Heart left ventricle (tissue), 16 donors: ENCODE measurements at regions not wholly inside any gene's neighbourhood (a gene's known extent, or its start where the extent isn't known, plus 50 kb on each side); places are given as distances from the start of the nearest gene placed in this dataset.

Experiments used
- ATAC-seq, 4 donors: fragments of 200-7000 bp; cut with Tn5 transposase; one replicate each; pipeline ENCODE4 v1.9.1; 2020 to 2022; ENCODE audit warnings: moderate library complexity in 4 of 4, mild to moderate bottlenecking in 3 of 4, moderate number of reproducible peaks in 1 of 4
- DNase-seq, 5 donors: peaks; one replicate each; pipeline ENCODE4 v3.0.0-alpha.2; 2020
- H3K27ac ChIP-seq, 12 donors: fragments of 200-600 bp; sonication (generic) in 4 of 12; one replicate each; pipeline versions ENCODE4 v1.5.0 to v1.8.0; 2016 to 2022; ENCODE audit warnings: mild to moderate bottlenecking in 2 of 12
- H3K27me3 ChIP-seq, 9 donors: fragments of 200-600 bp; sonication (generic) in 2 of 9; one replicate each; pipeline versions ENCODE4 v1.5.1 to v1.8.0; 2016 to 2022; ENCODE audit warnings: mild to moderate bottlenecking in 3 of 9
- H3K36me3 ChIP-seq, 9 donors: fragments of 200-600 bp; sonication (generic) in 2 of 9; one replicate each; pipeline versions ENCODE4 v1.5.0 to v1.8.0; 2018 to 2022; ENCODE audit warnings: mild to moderate bottlenecking in 2 of 9
- H3K4me1 ChIP-seq, 12 donors: fragments of 200-600 bp; sonication (generic) in 4 of 12; one replicate each; pipeline versions ENCODE4 v1.5.0 to v1.8.0; 2016 to 2022; ENCODE audit warnings: mild to moderate bottlenecking in 3 of 12
- H3K4me3 ChIP-seq, 12 donors: fragments of 200-600 bp; sonication (generic) in 4 of 12; one replicate each; pipeline versions ENCODE4 v1.5.0 to v1.8.0; 2017 to 2022; ENCODE audit warnings: mild to moderate bottlenecking in 9 of 12, moderate library complexity in 4 of 12
- H3K9me3 ChIP-seq, 12 donors: fragments of 200-600 bp; sonication (generic) in 4 of 12; one replicate each; pipeline versions ENCODE4 v1.5.0 to v1.8.0; 2016 to 2022; ENCODE audit warnings: mild to moderate bottlenecking in 1 of 12
- CTCF ChIP-seq, 12 donors: fragments of 200-600 bp; sonication (generic) in 4 of 12; IDR thresholded peaks; one replicate each; pipeline versions ENCODE4 v1.5.0 to v1.8.0; 2018 to 2022; ENCODE audit warnings: antibody characterized with exemption in 12 of 12, mild to moderate bottlenecking in 5 of 12
- POLR2A ChIP-seq, 2 donors: fragments of 450-650 bp; IDR thresholded peaks; one replicate each; pipeline ENCODE4 v1.6.1; 2017; ENCODE audit warnings: antibody characterized with exemption in 2 of 2, mild to moderate bottlenecking in 2 of 2, moderate library complexity in 2 of 2
- WGBS, 4 donors: extraction: QIAGEN DNeasy Blood & Tissue Kit in 2 of 4; methylation state at CpG; one replicate each; pipeline versions ENCODE4 v1.1.5 to v1.1.7; 2013 to 2018; 5-methylcytosine and 5-hydroxymethylcytosine counted together
- intact Hi-C, 10 donors: fragments of 100-400 bp; cut with DNase I; formaldehyde crosslinking; loops; one replicate each; pipeline versions ENCODE4 v1.11.1 to v1.14.2; 2022
- donor health status: ischemic (EF 13 %, LVEDD 7.1; RV severe dilation, severe dysfunction).
- donor health status: healthy with polysubstance abuse.
- donor health status: DM: no; HTN: yes; CAD: no.
- donor health status: DM: no; HTN: no; CAD: no.
- donor health status: ischemic (EF 25% LVEDD 6.9; RV normal size, moderate dysfunction).
- donor health status: ischemic (EF 25% LVEDD 5.7; RV mildly dilated, moderate dysfunction).
- donor health status: healthy.
- donor health status: DM: yes; HTN: yes; CAD: no.
- donor health status: ischemic (EF 35%, LVEDD 5.7; RV mildly dilated, moderate dysfunction).
- donor health status: nonischemic (EF 11% LVEDD 7.7; RV severe dilation, severe dysfunction).
- donor health status: DM: yes; HTN: yes; CAD: no.
- donor health status: PGD.
- donor health status: ischemic (EF 29% LVEDD 5.4; RV normal size, mild dysfunction).
- donor health status: nonischemic (EF 23%, LVEDD 6.1; RV moderate dilation, normal function).

DNA sequence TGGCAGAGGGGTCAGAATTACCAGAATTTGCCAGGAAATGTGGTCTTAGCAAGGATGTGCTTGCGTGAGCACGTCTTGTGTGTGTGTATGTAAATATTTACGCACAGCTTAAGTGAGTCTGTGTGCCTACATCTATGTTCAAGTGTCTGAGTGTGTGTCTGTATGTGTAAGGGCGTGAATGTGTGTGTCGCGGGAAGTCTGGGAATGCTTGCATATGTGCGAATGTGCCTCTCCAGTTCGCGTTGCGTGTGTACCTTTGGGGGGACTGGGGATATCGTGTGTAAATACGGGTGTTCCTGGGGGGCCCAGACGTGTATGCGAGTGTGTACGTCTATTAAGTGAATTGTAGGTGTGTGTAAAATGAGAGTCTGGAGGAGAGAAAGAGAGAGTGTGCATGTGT, 68.6 kb upstream of the POU3F1 start:
- no peak for DNase-seq
- Histone ChIP-seq H3K4me1 (no peaks in the 10 kb centered on the region), H3K4me3 (no peak overlapping the region), H3K9me3 (peaks cover 0 to 6% (median 0%) of the 10 kb centered on the region in 12 donors), H3K27ac (no peak overlapping the region), H3K27me3 (no peaks in the 10 kb centered on the region), H3K36me3 (no peaks in the 10 kb centered on the region)
- 94 to 95% (median 94%) methylated on average over 15 of the region's 15 CpGs for WGBS, 4 donors
- TF ChIP-seq POLR2A (IDR thresholded peaks at IDR 0.05) (no peak), CTCF (IDR thresholded peaks at IDR 0.05) (no peak)
- ATAC-seq: no peak
- intact Hi-C loops: no loop called here

DNA sequence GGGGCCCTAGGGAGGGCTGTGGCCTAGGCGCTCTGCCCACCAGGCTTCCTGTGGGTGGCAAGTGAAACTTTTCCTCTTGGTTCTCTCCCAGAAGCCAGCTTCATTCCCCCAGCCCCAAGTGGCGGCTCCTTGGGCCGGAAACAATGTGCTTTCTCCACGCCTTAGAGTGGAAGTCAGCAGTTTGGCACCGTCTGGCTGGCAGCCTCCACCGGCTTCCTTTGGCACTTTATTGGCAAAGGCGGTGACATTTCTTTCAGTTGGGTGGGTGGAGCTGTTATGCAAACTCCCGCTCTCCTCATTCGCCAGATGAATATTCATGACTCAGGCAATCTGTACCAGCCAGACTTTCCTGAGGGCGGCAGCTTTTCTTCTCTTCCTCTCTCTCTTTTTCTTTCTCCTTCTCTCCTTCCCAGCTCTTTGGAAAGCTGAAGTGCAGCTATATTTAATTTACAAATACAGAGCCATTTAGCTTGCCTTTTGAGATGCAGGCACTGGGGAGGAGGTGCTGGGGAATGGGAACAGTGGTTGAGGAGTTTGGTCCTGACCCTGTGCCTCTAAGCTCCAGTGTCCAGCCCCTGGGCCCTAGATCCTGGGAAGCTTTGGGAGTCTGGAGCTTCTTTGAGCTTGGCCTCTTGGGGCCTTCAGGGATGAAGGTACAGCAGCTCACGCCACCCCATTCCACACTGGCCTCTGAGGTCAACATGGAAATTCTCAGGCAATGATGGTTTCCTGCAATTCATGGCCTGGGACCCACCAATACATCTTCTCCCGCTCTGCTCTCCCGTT, 67.8 kb upstream of the POU3F1 start:
- Histone ChIP-seq H3K4me1 (no peaks in the 10 kb centered on the region), H3K9me3 (peaks cover 0 to 8% (median 0%) of the 10 kb centered on the region in 12 donors), H3K36me3 (no peaks in the 10 kb centered on the region), H3K27ac (no peak overlapping the region), H3K4me3 (no peak overlapping the region), H3K27me3 (peaks cover 0 to 3% (median 0%) of the 10 kb centered on the region in 9 donors)
- DNase-seq (no peak), ATAC-seq (peak in 3 of 4 donors; percentile 22 to 36 (median 28))
- intact Hi-C loops: no loop called here
- no peak for TF ChIP-seq POLR2A (IDR thresholded peaks at IDR 0.05)
- TF ChIP-seq CTCF (IDR thresholded peaks at IDR 0.05): no peak
- WGBS, 4 donors: 57 to 76% (median 67%) methylated on average over 13 of the region's 13 CpGs

DNA sequence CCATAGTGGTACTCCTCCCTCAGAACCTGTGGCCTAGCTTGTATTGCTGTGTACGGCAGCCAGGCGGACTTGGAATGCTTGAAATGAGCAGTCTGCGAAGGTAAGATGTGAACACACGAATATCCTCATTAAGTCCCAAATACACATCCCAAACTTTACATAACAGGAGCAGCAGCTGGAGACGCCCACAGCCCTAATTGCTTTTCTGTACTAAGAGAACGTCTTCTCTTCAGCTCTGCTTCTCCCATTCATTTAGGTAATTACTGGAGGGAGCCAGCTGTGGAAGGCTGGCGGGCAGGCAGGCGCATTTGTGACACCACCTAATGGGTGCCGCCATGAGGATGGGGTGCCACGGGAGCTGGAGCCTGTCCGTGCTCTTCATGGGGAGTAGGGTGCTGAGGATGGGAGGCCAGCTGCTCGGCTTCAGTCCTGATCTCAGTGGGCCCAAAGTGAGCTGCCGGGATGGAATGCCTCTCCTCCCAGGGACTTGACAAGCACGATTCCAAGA, 66.6 kb upstream of the POU3F1 start:
- H3K27ac ChIP-seq: no peak overlapping the region
- peaks cover 0 to 8% (median 0%) of the 10 kb centered on the region in 12 donors for H3K9me3 ChIP-seq
- WGBS, 4 donors: 82 to 90% (median 87%) methylated on average over 14 of the region's 14 CpGs
- peaks cover 0 to 3% (median 0%) of the 10 kb centered on the region in 9 donors for H3K27me3 ChIP-seq
- no peaks in the 10 kb centered on the region for H3K4me1 ChIP-seq
- intact Hi-C loops: no loop called here
- ATAC-seq (no peak), DNase-seq (no peak)
- H3K4me3 ChIP-seq: no peak overlapping the region
- no peak for TF ChIP-seq CTCF (IDR thresholded peaks at IDR 0.05)
- no peak for TF ChIP-seq POLR2A (IDR thresholded peaks at IDR 0.05)
- H3K36me3 ChIP-seq: no peaks in the 10 kb centered on the region

GRCh38 chr1:38111589-38111988, 65.0 kb upstream of the POU3F1 start:
- H3K27me3 ChIP-seq: peaks cover 0 to 4% (median 0%) of the 10 kb centered on the region in 9 donors
- 76 to 86% (median 82%) methylated on average over 8 of the region's 8 CpGs for WGBS, 4 donors
- TF ChIP-seq CTCF (IDR thresholded peaks at IDR 0.05) (no peak), POLR2A (IDR thresholded peaks at IDR 0.05) (no peak)
- DNase-seq: no peak
- peaks cover 0 to 8% (median 0%) of the 10 kb centered on the region in 12 donors for H3K9me3 ChIP-seq
- no peaks in the 10 kb centered on the region for H3K36me3 ChIP-seq
- H3K4me1 ChIP-seq: no peaks in the 10 kb centered on the region
- intact Hi-C loops: no loop called here
- no peak for ATAC-seq
- H3K27ac ChIP-seq: no peak overlapping the region
- no peak overlapping the region for H3K4me3 ChIP-seq
